H1 (cell line): ENCODE measurements at regions not wholly inside any gene's neighbourhood (a gene's known extent, or its start where the extent isn't known, plus 50 kb on each side); places are given as distances from the start of the nearest gene placed in this dataset.

Experiments
- CTCF ChIA-PET: fragments of 300-600 bp; sonication (Branson Sonifier 250); formaldehyde crosslinking; loops from one replicate; lab custom pipeline; 2021; ENCODE audit not compliant: partially characterized antibody; lab: Charles Lee
- POLR2A ChIA-PET: fragments of 300-600 bp; sonication (Branson Sonifier 250); formaldehyde crosslinking; loops from one replicate; lab custom pipeline; 2021; ENCODE audit warnings: inconsistent platforms; ENCODE audit not compliant: partially characterized antibody; lab: Charles Lee
- DNase-seq, 2 experiments: peaks; one replicate each; pipeline versions ENCODE4 v3.0.0 to v3.0.0-alpha.2; 2010 to 2022; ENCODE audit warnings: low spot score in 2 of 2, low read depth in 1 of 2, mixed read lengths in 1 of 2
- FAIRE-seq: peaks from 2 replicates; lab custom pipeline; 2011; peaks lifted over from hg19 to GRCh38; lab: Jason Lieb, UNC
- H2AFZ ChIP-seq: 2 replicates; pipeline ENCODE4 v1.8.1; 2012; ENCODE audit warnings: low read length, inconsistent platforms
- H2AK5ac ChIP-seq: 2 replicates; pipeline ENCODE4 v1.6.1; 2013; ENCODE audit warnings: low read depth, low read length
- H2BK120ac ChIP-seq: replicated peaks from 2 replicates; pipeline ENCODE3; 2013; ENCODE audit warnings: low read depth, low read length, inconsistent platforms
- H2BK12ac ChIP-seq: 2 replicates; pipeline ENCODE4 v1.6.1; 2013; ENCODE audit warnings: low read depth, low read length
- H2BK15ac ChIP-seq: 2 replicates; pipeline ENCODE4 v1.6.1; 2013; ENCODE audit warnings: low read length
- H2BK20ac ChIP-seq: 2 replicates; pipeline ENCODE4 v1.6.1; 2013; ENCODE audit warnings: low read length
- H2BK5ac ChIP-seq: 2 replicates; pipeline ENCODE4 v1.6.1; 2013; ENCODE audit warnings: low read depth, low read length
- H3K14ac ChIP-seq: 2 replicates; pipeline ENCODE4 v1.6.1; 2013; ENCODE audit warnings: inconsistent platforms; ENCODE audit not compliant: insufficient read length
- H3K18ac ChIP-seq: 2 replicates; pipeline ENCODE4 v1.6.1; 2013; ENCODE audit warnings: low read length; ENCODE audit errors: extremely low read depth
- H3K23ac ChIP-seq: 2 replicates; pipeline ENCODE4 v1.6.1; 2013; ENCODE audit warnings: inconsistent platforms; ENCODE audit not compliant: insufficient read length
- H3K23me2 ChIP-seq: 2 replicates; pipeline ENCODE4 v1.6.1; 2013; ENCODE audit warnings: low read depth, low read length
- H3K27ac ChIP-seq: 2 replicates; pipeline ENCODE4 v1.6.1; 2011; ENCODE audit warnings: low read depth, low read length, inconsistent platforms
- H3K27me3 ChIP-seq, 4 experiments: replicated peaks in 1 of 4; 1 replicate in 1 of 4; 2 replicates in 3 of 4; pipeline versions ENCODE4 v1.6.1 to v1.8.1; 2011 to 2013; ENCODE audit warnings: low read length in 3 of 4, mild to moderate bottlenecking in 3 of 4, inconsistent platforms in 2 of 4, mixed read lengths in 2 of 4, moderate library complexity in 1 of 4; ENCODE audit not compliant: control insufficient read depth in 3 of 4, insufficient read depth in 3 of 4; ENCODE audit errors: extremely low read depth in 1 of 4
- H3K36me3 ChIP-seq, 4 experiments: 2 replicates each; pipeline versions ENCODE4 v1.6.1 to v1.8.1; 2011 to 2013; ENCODE audit warnings: mild to moderate bottlenecking in 4 of 4, low read length in 3 of 4, moderate library complexity in 2 of 4, control low read depth in 1 of 4, inconsistent platforms in 1 of 4; ENCODE audit not compliant: insufficient read depth in 4 of 4, control insufficient read depth in 2 of 4
- H3K4ac ChIP-seq: replicated peaks from 2 replicates; pipeline ENCODE3; 2013; ENCODE audit warnings: low read length, low read depth, mixed read lengths, inconsistent platforms; ENCODE audit not compliant: insufficient read length
- H3K4me1 ChIP-seq, 4 experiments: replicated peaks in 1 of 4; 1 replicate in 1 of 4; 2 replicates in 3 of 4; pipeline versions ENCODE4 v1.6.1 to v1.8.1; 2011 to 2013; ENCODE audit warnings: low read length in 3 of 4, inconsistent platforms in 2 of 4, mixed read lengths in 1 of 4; ENCODE audit not compliant: insufficient read depth in 4 of 4, control insufficient read depth in 3 of 4
- H3K4me2 ChIP-seq, 2 experiments: 2 replicates each; pipeline versions ENCODE4 v1.6.1 to v1.8.1; 2011 to 2013; ENCODE audit warnings: low read depth in 2 of 2, low read length in 2 of 2, control low read depth in 1 of 2, inconsistent platforms in 1 of 2, mild to moderate bottlenecking in 1 of 2; ENCODE audit not compliant: insufficient read depth in 1 of 2
- H3K4me3 ChIP-seq, 4 experiments: fragments of 200-600, 300-600 bp in 1 of 4; sonication (generic), shearing (Covaris generic), sonication (Bioruptor Twin) in 1 of 4; 2 replicates each; pipeline versions ENCODE4 v1.5.1 to v1.8.1; 2011 to 2016; ENCODE audit warnings: low read length in 4 of 4, low read depth in 3 of 4, control low read depth in 2 of 4, inconsistent platforms in 2 of 4, mild to moderate bottlenecking in 2 of 4, mixed read lengths in 1 of 4, moderate library complexity in 1 of 4; ENCODE audit not compliant: insufficient read depth in 2 of 4; ENCODE audit errors: extremely low read depth in 1 of 4
- H3K56ac ChIP-seq: replicated peaks from 2 replicates; pipeline ENCODE3; 2013; ENCODE audit warnings: low read depth, mild to moderate bottlenecking, mixed read lengths, low read length, inconsistent platforms; ENCODE audit not compliant: insufficient read length
- H3K79me1 ChIP-seq: 2 replicates; pipeline ENCODE4 v1.6.1; 2013; ENCODE audit warnings: low read depth, low read length, control low read depth
- H3K79me2 ChIP-seq, 2 experiments: 2 replicates each; pipeline versions ENCODE4 v1.6.1 to v1.8.1; 2012 to 2013; ENCODE audit warnings: low read length in 2 of 2, mild to moderate bottlenecking in 2 of 2, inconsistent platforms in 1 of 2; ENCODE audit not compliant: insufficient read depth in 2 of 2, control insufficient read depth in 1 of 2
- H3K9ac ChIP-seq, 4 experiments: replicated peaks in 1 of 4; 1 replicate in 1 of 4; 2 replicates in 3 of 4; pipeline versions ENCODE4 v1.6.1 to v1.8.1; 2011 to 2013; ENCODE audit warnings: low read depth in 3 of 4, low read length in 3 of 4, control low read depth in 2 of 4, mild to moderate bottlenecking in 2 of 4, moderate library complexity in 2 of 4, inconsistent platforms in 1 of 4; ENCODE audit errors: extremely low read depth in 1 of 4
- H3K9me3 ChIP-seq, 2 experiments: 2 replicates each; pipeline versions ENCODE4 v1.6.1 to v1.8.1; 2012 to 2013; ENCODE audit warnings: mild to moderate bottlenecking in 2 of 2, moderate library complexity in 2 of 2, control low read depth in 1 of 2, inconsistent platforms in 1 of 2, low read depth in 1 of 2, low read length in 1 of 2, mixed read lengths in 1 of 2; ENCODE audit not compliant: insufficient read depth in 2 of 2
- H4K20me1 ChIP-seq, 2 experiments: replicated peaks in 1 of 2; 2 replicates each; pipeline versions ENCODE3 to v1.8.1; 2011 to 2013; ENCODE audit warnings: inconsistent platforms in 2 of 2, low read length in 2 of 2, mild to moderate bottlenecking in 1 of 2; ENCODE audit not compliant: insufficient read depth in 2 of 2, control insufficient read depth in 1 of 2
- H4K5ac ChIP-seq: 2 replicates; pipeline ENCODE4 v1.6.1; 2013; ENCODE audit warnings: low read length, low read depth, mixed read lengths, inconsistent platforms; ENCODE audit not compliant: insufficient read length
- H4K8ac ChIP-seq: 2 replicates; pipeline ENCODE4 v1.8.0; 2013; ENCODE audit warnings: mild to moderate bottlenecking, moderate library complexity, low read length, inconsistent platforms; ENCODE audit not compliant: insufficient read depth; ENCODE audit errors: extremely low read depth
- H4K91ac ChIP-seq: replicated peaks from 2 replicates; pipeline ENCODE3; 2013; ENCODE audit warnings: low read length, mixed read lengths, inconsistent platforms; ENCODE audit not compliant: insufficient read length
- CBX5 ChIP-seq: fragments of 300-800, 300-1000 bp; sonication (generic); IDR thresholded peaks from 2 replicates; pipeline ENCODE4 v1.7.1; 2016; ENCODE audit warnings: antibody characterized with exemption, low read length, low read depth
- CHD1 ChIP-seq: IDR thresholded peaks from 2 replicates; pipeline ENCODE4 v1.6.1; 2012; ENCODE audit warnings: low read depth, low read length, improper control_type of control experiment
- EGR1 ChIP-seq: IDR thresholded peaks from 2 replicates; pipeline ENCODE4 v1.6.1; 2011; ENCODE audit warnings: low read depth, low read length, borderline replicate concordance
- GABPA ChIP-seq: IDR thresholded peaks from 2 replicates; pipeline ENCODE4 v1.6.1; 2011; ENCODE audit warnings: mild to moderate bottlenecking, low read length, moderate library complexity, borderline replicate concordance; ENCODE audit not compliant: insufficient read depth
- GTF2F1 ChIP-seq: IDR thresholded peaks from 2 replicates; pipeline ENCODE4 v1.6.1; 2012; ENCODE audit warnings: low read depth, low read length, improper control_type of control experiment, borderline replicate concordance
- JUN ChIP-seq: IDR thresholded peaks from 2 replicates; pipeline ENCODE4 v1.6.1; 2011; ENCODE audit warnings: low read depth, mild to moderate bottlenecking, improper control_type of control experiment, low read length
- NRF1 ChIP-seq: IDR thresholded peaks from 2 replicates; pipeline ENCODE4 v1.6.1; 2011; ENCODE audit warnings: mild to moderate bottlenecking, low read depth, low read length, improper control_type of control experiment
- RXRA ChIP-seq: IDR thresholded peaks from 2 replicates; pipeline ENCODE4 v1.6.1; 2011; ENCODE audit warnings: low read depth, mild to moderate bottlenecking, low read length, moderate library complexity; ENCODE audit not compliant: insufficient read depth
- SIX5 ChIP-seq: IDR thresholded peaks from 2 replicates; pipeline ENCODE4 v1.6.1; 2011; ENCODE audit warnings: mild to moderate bottlenecking, low read depth, low read length
- TAF1 ChIP-seq: IDR thresholded peaks from 2 replicates; pipeline ENCODE4 v1.6.1; 2011; ENCODE audit warnings: mild to moderate bottlenecking, low read depth, low read length
- ZNF274 ChIP-seq: IDR thresholded peaks from 2 replicates; pipeline ENCODE4 v1.7.0; 2012; ENCODE audit warnings: low read length, borderline replicate concordance; ENCODE audit errors: extremely low read depth

DNA sequence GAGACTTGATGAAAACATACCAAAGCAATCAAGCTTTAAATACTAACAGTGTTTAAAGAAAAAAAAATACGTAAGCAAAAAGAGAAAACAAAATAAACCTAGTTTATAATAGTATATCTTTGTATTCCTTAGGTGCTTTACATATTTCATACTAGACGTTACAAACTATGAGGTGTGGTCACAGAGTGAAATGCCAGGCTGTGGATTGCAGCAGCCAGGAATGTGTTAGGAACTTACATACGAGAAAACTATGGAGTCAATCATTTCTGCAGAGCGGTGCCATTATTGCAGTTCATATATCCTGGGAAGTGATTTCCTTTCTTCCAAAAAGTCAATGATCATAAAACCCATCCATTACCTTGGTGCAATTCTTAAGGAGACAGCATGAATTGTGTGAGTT is 443.6 kb upstream of the GRAMD2B start (continued):
- TF ChIP-seq GTF2F1 = no peak
- TF ChIP-seq, all 59 proteins: peak for 0

DNA sequence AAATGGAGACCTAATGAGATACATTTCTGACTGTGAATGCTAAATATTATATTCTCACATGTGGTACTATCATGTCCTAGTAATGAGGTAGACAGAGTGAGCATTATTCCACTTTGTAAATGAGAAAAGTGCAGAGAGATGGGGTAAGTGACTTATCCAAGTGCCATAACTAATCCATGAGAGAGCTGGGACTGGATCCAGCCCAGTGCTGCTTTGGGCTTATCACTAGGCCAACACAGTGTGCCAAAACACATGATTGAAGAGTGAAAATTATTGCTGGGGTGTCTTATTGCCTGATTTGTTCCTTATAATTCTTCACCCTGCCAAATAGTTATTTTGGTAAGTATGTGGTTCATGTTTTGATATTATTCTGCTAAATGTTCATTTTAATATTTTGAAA is 442.2 kb upstream of the GRAMD2B start:
- peaks cover 0 to 1% (median 0%) of the 10 kb centered on the region in 4 experiments; a peak in 1 of 7 replicates for H3K27me3 ChIP-seq
- DNase-seq = no peak
- H3K23ac ChIP-seq = no peak overlapping the region
- no peak overlapping the region for H3K27ac ChIP-seq
- no peak overlapping the region for H2BK15ac ChIP-seq
- no peak overlapping the region for H4K91ac ChIP-seq
- no peak overlapping the region for H2AK5ac ChIP-seq
- no peak overlapping the region for H3K4ac ChIP-seq
- no peaks in the 10 kb centered on the region for H3K9me3 ChIP-seq
- CTCF ChIA-PET = no interaction called here
- TF ChIP-seq CBX5 (no peak), EGR1 (no peak), RXRA (no peak), CHD1 (no peak), GABPA (no peak), ZNF274 (no peak), JUN (no peak), NRF1 (no peak), TAF1 (no peak), SIX5 (no peak)
- H3K79me1 ChIP-seq = no peaks in the 10 kb centered on the region
- H4K5ac ChIP-seq = no peak overlapping the region
- 0 out of 2 replicates have a peak overlapping the region, but pooled peaks have one; percentile 1 for H2AFZ ChIP-seq
- H3K4me3 ChIP-seq = no peak overlapping the region
- POLR2A ChIA-PET = no interaction called here
- H3K23me2 ChIP-seq = no peaks in the 10 kb centered on the region
- H2BK120ac ChIP-seq = no peak overlapping the region
- H4K8ac ChIP-seq = no peak overlapping the region
- H3K56ac ChIP-seq = no peak overlapping the region
- no peak overlapping the region for H2BK12ac ChIP-seq
- H3K4me1 ChIP-seq = no peaks in the 10 kb centered on the region
- H3K36me3 ChIP-seq = no peaks in the 10 kb centered on the region
- FAIRE-seq = no peak
- H2BK20ac ChIP-seq = no peak overlapping the region
- no peak overlapping the region for H2BK5ac ChIP-seq
- no peaks in the 10 kb centered on the region for H3K79me2 ChIP-seq
- no peak overlapping the region for H3K9ac ChIP-seq
- no peak overlapping the region for H3K14ac ChIP-seq
- H3K18ac ChIP-seq = no peak overlapping the region
- no peaks in the 10 kb centered on the region for H4K20me1 ChIP-seq
- no peak overlapping the region for H3K4me2 ChIP-seq
